ENCODE measurements at regions not wholly inside any gene's neighbourhood (a gene's known extent, or its start where the extent isn't known, plus 50 kb on each side); places are given as distances from the start of the nearest gene placed in this dataset.
"Not testable (repeated sequence)": the region's sequence is repeated elsewhere in the genome, so short reads cannot be mapped to it uniquely, and the experiment has no call there.

DNA sequence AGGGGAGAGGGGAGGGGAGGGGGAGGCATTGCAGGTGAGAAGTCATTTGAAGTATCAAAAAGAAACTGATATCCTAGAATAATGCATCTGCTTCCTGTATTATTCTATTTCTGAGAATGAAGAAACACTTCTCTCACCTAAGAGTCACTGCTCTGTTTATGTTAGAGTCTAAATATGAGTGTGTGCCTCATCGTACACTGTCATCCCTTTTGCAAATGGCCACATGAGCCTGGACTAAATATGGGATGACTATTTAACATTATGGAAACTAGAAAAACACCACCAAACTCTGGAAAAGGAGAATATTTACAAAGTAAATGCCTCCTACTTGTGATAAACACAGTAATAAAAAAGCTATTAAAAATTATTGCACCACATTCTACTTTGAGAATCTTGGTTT, 146.4 kb upstream of the NOCT start:
- DNase-seq (ENCODE audit: extremely low spot score): no peak
- Histone ChIP-seq H3K4me1 (ENCODE audit: insufficient read depth) (no peaks in the 10 kb centered on the region), H3K4me3 (ENCODE audit: low read depth, low read length) (no peak overlapping the region), H3K36me3 (ENCODE audit: insufficient read depth) (no peaks in the 10 kb centered on the region), H3K27ac (ENCODE audit: low read depth) (no peak overlapping the region)
- WGBS: 36% methylated on average over 1 of the region's 1 CpG

DNA sequence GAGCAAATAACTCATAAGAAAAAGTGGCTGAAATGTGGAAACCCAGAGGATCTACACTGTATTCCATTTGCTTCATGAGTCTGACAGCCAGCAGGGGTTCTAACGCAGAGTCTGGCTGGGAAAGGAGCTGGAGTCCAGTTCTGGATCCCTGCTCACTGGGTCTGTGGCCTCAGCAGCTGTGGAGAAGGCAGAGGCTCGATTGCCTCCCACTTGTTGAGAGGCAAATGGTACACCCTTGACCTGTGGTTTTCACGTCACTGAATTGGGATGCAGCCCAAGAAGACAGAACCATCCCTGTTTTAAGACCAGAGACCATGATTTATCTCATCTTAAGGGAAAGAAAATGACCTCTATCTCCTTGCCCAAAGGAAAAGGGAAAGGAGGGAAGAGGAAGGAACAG, 147.0 kb upstream of the NOCT start:
- DNase-seq (ENCODE audit: extremely low spot score): no peak
- Histone ChIP-seq H3K4me1 (ENCODE audit: insufficient read depth) (no peaks in the 10 kb centered on the region), H3K36me3 (ENCODE audit: insufficient read depth) (no peaks in the 10 kb centered on the region), H3K4me3 (ENCODE audit: low read depth, low read length) (no peak overlapping the region), H3K27ac (ENCODE audit: low read depth) (no peak overlapping the region)
- WGBS: 50% methylated on average over 3 of the region's 3 CpGs

DNA sequence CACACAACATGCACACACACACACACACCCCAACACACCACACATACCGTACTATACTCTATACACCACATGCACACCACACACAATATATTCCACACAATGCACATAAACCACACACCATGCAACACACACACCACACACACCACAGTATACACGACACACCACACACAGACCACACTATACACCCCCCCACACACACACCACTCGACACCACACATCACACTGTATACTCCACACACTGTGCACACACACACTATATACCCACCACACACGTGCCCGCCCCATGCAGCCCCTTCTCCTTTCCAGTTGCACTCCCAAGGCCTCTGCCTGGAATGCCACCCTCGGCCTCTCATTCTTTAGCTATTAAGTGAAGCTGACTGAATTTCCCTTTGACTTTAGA, 148.2 kb upstream of the NOCT start:
- 87% methylated on average over 6 of the region's 6 CpGs for WGBS

DNA sequence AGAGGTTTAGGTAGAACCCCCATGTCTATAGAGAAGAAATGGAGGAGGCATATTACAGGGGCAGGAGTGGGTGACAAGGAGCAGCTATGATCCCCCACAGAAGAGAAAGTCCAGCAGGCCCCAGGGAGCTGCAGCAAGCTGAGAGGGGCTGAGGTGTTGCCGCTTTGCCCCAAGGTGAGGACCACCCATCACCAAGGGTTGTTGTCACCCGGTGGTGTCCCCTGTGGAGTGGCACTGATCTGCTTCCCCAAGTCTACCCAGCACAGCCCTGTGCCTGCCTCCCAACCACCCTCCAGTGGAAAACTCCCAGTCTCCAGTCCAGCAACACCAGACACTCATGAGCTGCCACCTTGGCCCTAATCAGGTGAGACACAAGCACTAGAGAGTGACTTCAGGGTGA, 149.3 kb upstream of the NOCT start:
- Histone ChIP-seq H3K4me3 (ENCODE audit: low read depth, low read length) (no peak overlapping the region), H3K4me1 (ENCODE audit: insufficient read depth) (no peaks in the 10 kb centered on the region), H3K27ac (ENCODE audit: low read depth) (no peak overlapping the region), H3K36me3 (ENCODE audit: insufficient read depth) (no peaks in the 10 kb centered on the region)
- no peak for DNase-seq (ENCODE audit: extremely low spot score)
- 97% methylated on average over 2 of the region's 2 CpGs for WGBS

More for the DNA sequence above, 148.2 kb upstream of the NOCT start:
- no peaks in the 10 kb centered on the region for H3K4me1 ChIP-seq (ENCODE audit: insufficient read depth)
- H3K27ac ChIP-seq (ENCODE audit: low read depth): no peak overlapping the region
- DNase-seq (ENCODE audit: extremely low spot score): no peak
- no peaks in the 10 kb centered on the region for H3K36me3 ChIP-seq (ENCODE audit: insufficient read depth)
- no peak overlapping the region for H3K4me3 ChIP-seq (ENCODE audit: low read depth, low read length)

DNA sequence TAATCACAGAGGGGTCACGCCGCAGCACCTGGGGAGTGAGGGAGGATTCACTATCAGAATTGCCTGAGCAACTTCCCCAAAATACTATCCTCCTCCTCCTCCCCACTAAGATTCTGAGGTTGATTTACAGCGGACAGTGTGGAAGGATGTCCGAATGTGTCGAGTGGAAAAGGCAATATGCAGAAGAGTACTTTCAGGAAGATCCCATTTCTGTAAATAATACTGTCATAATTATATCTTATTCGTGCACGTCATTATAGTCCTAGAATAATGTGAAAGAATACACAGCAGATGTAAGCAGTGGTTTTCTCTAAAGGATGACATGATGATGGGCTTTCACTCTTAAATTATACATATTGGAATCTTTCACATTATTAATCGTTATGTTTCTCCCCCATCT, 149.8 kb upstream of the NOCT start:
- Histone ChIP-seq H3K36me3 (ENCODE audit: insufficient read depth) (no peaks in the 10 kb centered on the region), H3K27ac (ENCODE audit: low read depth) (no peak overlapping the region), H3K4me3 (ENCODE audit: low read depth, low read length) (no peak overlapping the region), H3K4me1 (ENCODE audit: insufficient read depth) (no peaks in the 10 kb centered on the region)
- no peak for DNase-seq (ENCODE audit: extremely low spot score)
- WGBS: 79% methylated on average over 8 of the region's 8 CpGs

DNA sequence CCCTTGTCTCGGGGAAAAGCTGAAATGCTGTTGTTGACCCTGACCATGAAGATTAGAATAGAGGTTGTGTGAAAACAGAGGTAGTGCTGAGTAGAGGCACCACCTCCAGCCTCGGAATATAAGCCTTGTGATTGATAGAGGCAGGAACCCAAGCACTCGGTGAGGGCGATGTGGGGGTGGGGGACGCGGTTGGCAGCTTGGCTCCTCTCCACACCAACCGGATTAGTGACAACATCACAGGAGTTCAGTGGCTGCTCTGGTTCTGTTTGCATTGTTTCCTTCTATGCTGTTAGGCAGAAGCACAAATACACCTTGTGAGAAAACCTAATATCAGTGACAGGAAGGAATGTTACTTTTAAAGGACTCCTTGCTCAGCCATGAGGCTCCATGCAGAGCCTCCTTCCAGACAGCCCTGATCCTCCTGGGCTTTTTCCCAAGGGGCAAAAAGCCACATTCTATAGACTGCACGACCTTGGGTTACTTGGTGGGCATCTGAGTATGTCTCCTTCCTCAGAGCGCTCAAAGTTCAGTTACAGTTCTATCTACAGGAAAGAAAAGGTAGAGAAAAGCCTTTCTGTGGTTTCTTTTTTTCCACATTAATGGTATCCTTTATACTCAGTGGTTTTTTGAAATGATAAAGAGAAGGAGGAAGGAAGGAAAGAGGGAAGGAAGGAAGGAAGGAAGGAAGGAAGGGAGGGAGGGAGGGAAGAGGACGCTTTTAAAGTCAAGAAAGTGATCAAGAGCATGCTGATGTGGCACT, 150.4 kb upstream of the NOCT start:
- Histone ChIP-seq H3K36me3 (ENCODE audit: insufficient read depth) (no peaks in the 10 kb centered on the region), H3K4me3 (ENCODE audit: low read depth, low read length) (no peak overlapping the region), H3K27ac (ENCODE audit: low read depth) (no peak overlapping the region), H3K4me1 (ENCODE audit: insufficient read depth) (no peaks in the 10 kb centered on the region)
- 54% methylated on average over 10 of the region's 10 CpGs for whole genome bisulfite sequencing
- DNase-seq (ENCODE audit: extremely low spot score): no peak

DNA sequence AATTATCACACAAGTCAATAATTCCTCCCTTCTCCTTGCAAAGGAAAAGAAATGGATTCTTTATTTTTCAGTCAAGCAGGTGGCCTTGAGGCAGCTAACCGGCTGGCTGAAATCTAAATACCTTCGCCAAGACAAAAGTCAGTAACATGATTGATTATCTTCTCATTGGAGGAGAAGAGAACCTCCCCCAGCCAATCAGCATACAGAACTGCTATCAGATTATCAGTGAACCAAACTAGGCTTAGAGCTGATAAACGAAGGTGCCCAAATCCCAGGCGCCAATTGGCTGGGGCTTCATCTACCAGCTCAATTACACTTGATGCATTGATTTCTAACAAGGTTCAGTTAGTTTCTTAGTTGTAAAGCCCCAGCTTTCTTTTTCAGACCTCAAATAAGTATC, 152.4 kb upstream of the NOCT start:
- Histone ChIP-seq H3K4me1 (ENCODE audit: insufficient read depth) (no peaks in the 10 kb centered on the region), H3K27ac (ENCODE audit: low read depth) (no peak overlapping the region), H3K36me3 (ENCODE audit: insufficient read depth) (no peaks in the 10 kb centered on the region), H3K4me3 (ENCODE audit: low read depth, low read length) (no peak overlapping the region)
- WGBS: 81% methylated on average over 4 of the region's 4 CpGs
- no peak for DNase-seq (ENCODE audit: extremely low spot score)

DNA sequence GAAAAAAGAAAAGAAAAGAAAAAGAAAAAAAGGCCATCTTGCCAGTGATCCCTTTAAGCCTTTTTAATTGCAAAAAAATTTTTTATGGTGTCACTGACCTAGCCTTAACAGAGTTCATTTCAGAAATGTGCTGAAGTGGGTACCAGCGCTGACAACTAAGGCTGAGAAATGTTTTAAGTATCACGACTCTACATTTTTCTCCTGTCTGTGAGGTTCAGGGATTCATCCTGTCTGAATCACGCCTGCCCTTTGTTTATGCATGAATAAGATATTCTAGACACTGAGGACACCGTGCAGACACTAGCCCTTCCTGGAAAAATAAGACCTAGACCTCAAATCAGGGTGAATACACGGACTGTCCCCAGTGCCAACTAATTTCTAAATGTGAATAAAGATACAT, 154.4 kb upstream of the NOCT start:
- Histone ChIP-seq H3K4me3 (ENCODE audit: low read depth, low read length) (no peak overlapping the region), H3K36me3 (ENCODE audit: insufficient read depth) (no peaks in the 10 kb centered on the region), H3K27ac (ENCODE audit: low read depth) (no peak overlapping the region), H3K4me1 (ENCODE audit: insufficient read depth) (no peaks in the 10 kb centered on the region)
- DNase-seq (ENCODE audit: extremely low spot score): no peak
- WGBS: 57% methylated on average over 5 of the region's 5 CpGs

DNA sequence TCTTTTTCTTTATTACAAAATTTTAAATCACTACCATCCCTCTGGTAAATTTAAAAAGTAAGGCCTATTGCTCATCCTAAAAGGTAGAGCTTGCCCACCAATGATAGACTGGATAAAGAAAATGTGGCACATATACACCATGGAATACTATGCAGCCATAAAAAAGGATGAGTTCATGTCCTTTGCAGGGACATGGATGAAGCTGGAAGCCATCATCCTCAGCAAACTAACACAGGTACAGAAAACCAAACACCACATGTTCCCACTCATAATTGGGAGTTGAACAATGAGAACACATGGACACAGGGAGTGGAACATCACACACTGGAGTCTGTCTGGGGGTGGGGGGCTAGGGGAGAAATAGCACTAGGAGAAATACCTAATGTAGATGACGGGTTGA, 155.2 kb upstream of the NOCT start:
- H3K4me3 ChIP-seq (ENCODE audit: low read depth, low read length); DNase-seq (ENCODE audit: extremely low spot score); H3K36me3 ChIP-seq (ENCODE audit: insufficient read depth); H3K27ac ChIP-seq (ENCODE audit: low read depth); H3K4me1 ChIP-seq (ENCODE audit: insufficient read depth): not testable (repeated sequence)
- WGBS: 100% methylated on average over 1 of the region's 1 CpG

DNA sequence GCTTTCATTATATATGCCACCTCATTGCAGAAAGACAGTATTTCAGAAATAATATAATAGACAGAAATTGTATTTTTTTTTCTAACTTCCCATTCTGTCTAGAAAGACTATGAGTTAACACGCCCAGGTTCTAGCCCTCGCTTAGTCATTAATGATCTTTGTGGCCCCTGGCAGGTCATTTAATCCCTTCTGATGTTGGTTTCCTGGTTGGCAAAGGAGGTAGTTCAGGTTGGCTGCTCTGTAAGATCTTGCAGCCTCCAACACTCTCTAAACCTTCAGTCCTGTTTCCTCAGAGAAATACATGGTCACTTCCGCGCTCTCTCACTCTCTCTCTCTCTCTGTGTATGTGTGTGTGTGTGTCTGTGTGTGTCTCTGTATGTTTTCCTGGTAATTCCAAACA, 156.3 kb upstream of the NOCT start:
- WGBS: 92% methylated on average over 4 of the region's 4 CpGs
- Histone ChIP-seq H3K27ac (ENCODE audit: low read depth) (no peak overlapping the region), H3K4me1 (ENCODE audit: insufficient read depth) (no peaks in the 10 kb centered on the region), H3K4me3 (ENCODE audit: low read depth, low read length) (no peak overlapping the region), H3K36me3 (ENCODE audit: insufficient read depth) (no peaks in the 10 kb centered on the region)
- no peak for DNase-seq (ENCODE audit: extremely low spot score)

DNA sequence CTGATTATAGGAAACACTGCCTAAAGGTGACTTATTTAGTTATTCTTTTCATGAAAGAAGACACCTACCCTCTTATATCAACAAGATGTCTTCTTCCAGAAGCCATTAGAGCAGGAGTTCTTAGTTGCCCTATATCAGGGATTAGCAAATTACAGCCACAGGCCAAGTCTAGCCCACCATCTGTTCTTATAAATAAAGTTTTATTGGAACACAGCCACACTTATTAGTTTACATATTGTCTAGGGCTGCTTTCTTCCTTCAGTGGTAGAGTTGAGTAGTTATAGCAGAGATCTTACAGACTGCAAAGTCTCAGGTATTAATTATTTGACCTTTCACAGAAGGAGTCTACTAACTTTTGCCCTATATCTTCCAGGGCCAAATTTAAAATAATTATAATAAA, 157.2 kb upstream of the NOCT start:
- no peak overlapping the region for H3K27ac ChIP-seq (ENCODE audit: low read depth)
- no peak overlapping the region for H3K4me3 ChIP-seq (ENCODE audit: low read depth, low read length)
- no peaks in the 10 kb centered on the region for H3K4me1 ChIP-seq (ENCODE audit: insufficient read depth)
- H3K36me3 ChIP-seq (ENCODE audit: insufficient read depth): no peaks in the 10 kb centered on the region
- no peak for DNase-seq (ENCODE audit: extremely low spot score)

DNA sequence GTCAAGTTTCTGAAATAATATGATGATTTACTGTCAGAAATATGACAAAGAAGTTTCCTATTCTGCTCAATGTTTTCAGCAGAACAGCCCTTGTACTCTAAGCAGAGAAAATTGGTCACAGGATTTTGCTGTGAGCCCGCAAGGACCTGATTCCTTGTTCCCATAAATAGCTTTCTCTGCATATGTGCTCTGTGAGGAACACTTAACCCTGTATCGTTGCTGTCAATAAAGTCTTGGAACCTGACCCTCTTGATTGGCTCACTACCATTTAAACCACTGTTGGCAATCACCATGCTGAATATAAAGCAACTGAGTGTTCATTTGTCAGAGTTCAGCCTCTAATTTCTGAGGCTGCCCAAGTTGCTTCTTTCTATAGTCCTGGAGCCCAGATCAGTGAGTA, 158.2 kb upstream of the NOCT start:
- no peak overlapping the region for H3K27ac ChIP-seq (ENCODE audit: low read depth)
- 77% methylated on average over 2 of the region's 2 CpGs for WGBS
- H3K4me3 ChIP-seq (ENCODE audit: low read depth, low read length): no peak overlapping the region

DNA sequence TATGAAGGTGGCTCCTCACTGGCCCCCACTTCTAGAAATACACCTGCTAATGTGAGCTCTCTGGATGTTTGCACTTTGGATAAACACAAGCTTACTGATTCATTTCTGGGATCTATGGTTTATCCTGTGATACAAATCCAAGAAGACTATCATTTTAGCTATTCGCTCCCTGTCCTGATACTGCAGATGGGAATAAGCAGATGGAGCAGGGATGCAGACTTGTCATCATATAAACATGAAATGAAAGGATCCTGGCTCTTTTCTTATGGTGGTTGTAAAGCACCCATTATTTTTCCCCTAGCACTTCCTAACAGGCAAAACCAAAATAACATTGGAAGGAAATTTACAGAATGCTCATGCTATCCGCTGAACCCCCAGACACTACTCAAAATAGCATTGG, 162.9 kb upstream of the NOCT start:
- DNase-seq (ENCODE audit: extremely low spot score): no peak
- no peak overlapping the region for H3K27ac ChIP-seq (ENCODE audit: low read depth)
- WGBS: 73% methylated on average over 2 of the region's 2 CpGs
- no peaks in the 10 kb centered on the region for H3K36me3 ChIP-seq (ENCODE audit: insufficient read depth)
- H3K4me1 ChIP-seq (ENCODE audit: insufficient read depth): no peaks in the 10 kb centered on the region
- no peak overlapping the region for H3K4me3 ChIP-seq (ENCODE audit: low read depth, low read length)

More for the DNA sequence above, 158.2 kb upstream of the NOCT start:
- Histone ChIP-seq H3K4me1 (ENCODE audit: insufficient read depth) (no peaks in the 10 kb centered on the region), H3K36me3 (ENCODE audit: insufficient read depth) (no peaks in the 10 kb centered on the region)
- no peak for DNase-seq (ENCODE audit: extremely low spot score)

DNA sequence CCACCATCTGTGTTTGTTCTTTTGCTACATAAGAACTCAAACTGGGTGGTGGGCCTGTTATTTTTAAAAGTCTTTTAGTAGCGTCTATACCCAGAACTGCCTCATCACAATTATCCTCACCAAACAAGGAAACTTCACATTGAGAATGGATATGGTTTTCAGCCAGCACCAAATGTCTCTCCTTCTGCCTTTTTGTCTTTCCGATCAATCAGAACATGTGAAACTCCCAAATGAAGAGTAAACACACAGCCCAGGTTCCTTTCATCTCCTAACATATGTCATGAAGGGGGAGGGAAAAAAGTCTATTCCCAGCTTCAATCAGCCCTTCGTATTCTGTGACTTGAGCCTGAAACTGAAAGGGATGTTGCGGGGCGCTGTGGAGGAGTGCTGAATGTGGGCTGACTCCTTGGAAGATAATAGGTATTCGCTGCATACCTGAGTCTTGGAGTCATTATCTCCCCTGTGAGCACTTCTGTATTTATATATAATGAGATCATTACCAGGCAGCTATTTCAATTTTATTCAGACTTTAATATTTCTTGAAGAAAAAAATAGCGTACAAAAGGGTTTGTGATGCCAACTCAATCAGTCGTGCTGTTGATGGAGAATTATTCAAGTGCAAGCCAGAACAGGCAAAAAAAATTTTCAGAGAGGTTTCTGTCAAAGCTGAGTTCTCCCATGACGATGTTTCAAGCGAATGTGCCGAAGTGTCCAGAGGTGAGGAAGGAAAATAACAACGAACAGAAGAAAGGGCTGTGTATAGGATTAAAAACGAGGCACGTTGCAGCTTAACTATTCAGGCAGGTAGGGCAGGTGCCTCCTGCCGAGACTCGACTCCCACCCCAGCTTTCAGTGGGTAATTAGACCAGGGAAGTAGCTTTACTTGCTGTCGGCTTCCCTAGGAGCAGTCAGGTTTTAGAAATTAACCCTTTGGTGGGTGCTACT, 163.9 kb upstream of the NOCT start:
- Histone ChIP-seq H3K4me3 (ENCODE audit: low read depth, low read length) (no peak overlapping the region), H3K27ac (ENCODE audit: low read depth) (no peak overlapping the region)

More for the DNA sequence above, 163.9 kb upstream of the NOCT start:
- Histone ChIP-seq H3K4me1 (ENCODE audit: insufficient read depth) (no peaks in the 10 kb centered on the region), H3K36me3 (ENCODE audit: insufficient read depth) (no peaks in the 10 kb centered on the region)
- no peak for DNase-seq (ENCODE audit: extremely low spot score)
- WGBS: 22% methylated on average over 17 of the region's 17 CpGs
